Neural cell (in vitro differentiated cells): ENCODE measurements at regions not wholly inside any gene's neighbourhood (a gene's known extent, or its start where the extent isn't known, plus 50 kb on each side); places are given as distances from the start of the nearest gene placed in this dataset.

Source experiments
- H2AFZ ChIP-seq: fragments of 200-600, 300-800 bp; sonication (generic), shearing (Covaris generic); 2 replicates; pipeline ENCODE4 v1.6.0; 2014; ENCODE audit warnings: low read depth, mild to moderate bottlenecking, antibody characterized with exemption, low read length, moderate library complexity
- H3F3A ChIP-seq: fragments of 200-600 bp; shearing (Covaris generic); 2 replicates; pipeline ENCODE4 v1.6.1; 2016; ENCODE audit warnings: mild to moderate bottlenecking, moderate library complexity, mixed read lengths, antibody characterized with exemption, low read length; ENCODE audit not compliant: insufficient read depth, poor library complexity, severe bottlenecking
- H3K27ac ChIP-seq: fragments of 200-600, 300-800 bp; sonication (generic), shearing (Covaris generic); 2 replicates; pipeline ENCODE4 v1.5.1; 2014; ENCODE audit warnings: mild to moderate bottlenecking, low read length, moderate library complexity
- H3K27me3 ChIP-seq: fragments of 300-800, 200-600 bp; sonication (generic), shearing (Covaris generic); 2 replicates; pipeline ENCODE4 v1.6.0; 2014; ENCODE audit warnings: mild to moderate bottlenecking, low read depth, low read length, moderate library complexity; ENCODE audit not compliant: insufficient read depth
- H3K36me3 ChIP-seq: fragments of 300-800, 200-600 bp; sonication (generic), shearing (Covaris generic); 2 replicates; pipeline ENCODE4 v1.5.1; 2014; ENCODE audit warnings: mild to moderate bottlenecking, antibody characterized with exemption, low read length, moderate library complexity; ENCODE audit not compliant: insufficient read depth
- H3K4me2 ChIP-seq: fragments of 300-800, 200-600 bp; sonication (generic), shearing (Covaris generic); 2 replicates; pipeline ENCODE4 v1.6.0; 2014; ENCODE audit warnings: mild to moderate bottlenecking, low read length
- H3K4me3 ChIP-seq: fragments of 300-800, 200-600 bp; sonication (generic), shearing (Covaris generic); 2 replicates; pipeline ENCODE4 v1.5.1; 2014; ENCODE audit warnings: mild to moderate bottlenecking, low read length, moderate library complexity
- H3K79me2 ChIP-seq: fragments of 200-600 bp; shearing (Covaris generic); replicated peaks from 2 replicates; pipeline ENCODE4 v1.6.0; 2014; ENCODE audit warnings: mild to moderate bottlenecking, low read length, moderate library complexity; ENCODE audit not compliant: insufficient read depth
- H3K9ac ChIP-seq: fragments of 300-800, 200-600 bp; sonication (generic), shearing (Covaris generic); 2 replicates; pipeline ENCODE4 v1.6.1; 2016; ENCODE audit warnings: mild to moderate bottlenecking, low read length, mixed read lengths
- H3K9me2 ChIP-seq: fragments of 200-600 bp; shearing (Covaris generic); 2 replicates; pipeline ENCODE4 v1.6.1; 2016; ENCODE audit warnings: mild to moderate bottlenecking, low read length, mixed read lengths; ENCODE audit not compliant: insufficient read depth
- H3K9me3 ChIP-seq: fragments of 200-600, 300-800 bp; sonication (generic), shearing (Covaris generic); 2 replicates; pipeline ENCODE4 v1.6.1; 2016; ENCODE audit warnings: mild to moderate bottlenecking, mixed run types, low read length, moderate library complexity, mixed read lengths
- H4K20me1 ChIP-seq: fragments of 200-600 bp; shearing (Covaris generic); 2 replicates; pipeline ENCODE4 v1.6.1; 2016; ENCODE audit warnings: mild to moderate bottlenecking, mixed run types; ENCODE audit not compliant: insufficient read depth
- CTCF ChIP-seq: fragments of 450-650 bp; IDR thresholded peaks from 2 replicates; pipeline ENCODE4 v1.5.1; 2014; ENCODE audit warnings: antibody characterized with exemption, mild to moderate bottlenecking, moderate library complexity; ENCODE audit not compliant: poor library complexity, severe bottlenecking
- EP300 ChIP-seq: fragments of 450-650 bp; conservative IDR thresholded peaks from 2 replicates; pipeline ENCODE4 v1.6.1; 2014; ENCODE audit warnings: antibody characterized with exemption, mild to moderate bottlenecking, moderate library complexity; ENCODE audit not compliant: poor library complexity, severe bottlenecking
- EZH2 ChIP-seq: fragments of 200-600, 300-800 bp; shearing (Covaris generic), sonication (generic); IDR thresholded peaks from 2 replicates; pipeline ENCODE4 v1.6.1; 2014; ENCODE audit warnings: antibody characterized with exemption, low read length, borderline replicate concordance, mild to moderate bottlenecking; ENCODE audit not compliant: insufficient read depth, poor library complexity, severe bottlenecking
- MXI1 ChIP-seq: fragments of 450-650 bp; conservative IDR thresholded peaks from 2 replicates; pipeline ENCODE4 v1.6.1; 2014; ENCODE audit warnings: antibody characterized with exemption, mild to moderate bottlenecking; ENCODE audit not compliant: poor library complexity, severe bottlenecking
- POLR2AphosphoS5 ChIP-seq: IDR thresholded peaks from 2 replicates; pipeline ENCODE4 v1.6.1; 2012
- RAD21 ChIP-seq: fragments of 450-650 bp; conservative IDR thresholded peaks from 2 replicates; pipeline ENCODE4 v1.6.1; 2014; ENCODE audit warnings: antibody characterized with exemption, mild to moderate bottlenecking, moderate library complexity
- REST ChIP-seq: IDR thresholded peaks from 2 replicates; pipeline ENCODE4 v1.6.1; 2012; ENCODE audit warnings: borderline replicate concordance
- SMC3 ChIP-seq: fragments of 450-650 bp; conservative IDR thresholded peaks from 2 replicates; pipeline ENCODE4 v1.6.1; 2014; ENCODE audit warnings: antibody characterized with exemption, mild to moderate bottlenecking, moderate library complexity; ENCODE audit not compliant: poor library complexity
- TAF1 ChIP-seq: IDR thresholded peaks from 2 replicates; pipeline ENCODE4 v1.6.1; 2012; ENCODE audit warnings: low read depth

- Histone ChIP-seq H2AFZ (no peak overlapping the region), H3K4me3 (no peak overlapping the region), H3F3A (no peaks in the 10 kb centered on the region), H3K4me2 (no peak overlapping the region), H3K27ac (no peak overlapping the region), H3K9me2 (no peaks in the 10 kb centered on the region), H3K9me3 (no peaks in the 10 kb centered on the region), H3K27me3 (no peaks in the 10 kb centered on the region), H3K9ac (no peak overlapping the region), H4K20me1 (no peaks in the 10 kb centered on the region), H3K79me2 (no peaks in the 10 kb centered on the region), H3K36me3 (no peaks in the 10 kb centered on the region)
- TF ChIP-seq EP300 (no peak), REST (no peak)
Observed at GRCh38 chr7:46004965-46005364, 83.9 kb upstream of the IGFBP3 start.

- H3K4me2 ChIP-seq = no peak overlapping the region
- no peaks in the 10 kb centered on the region for H3F3A ChIP-seq
- H3K79me2 ChIP-seq = no peaks in the 10 kb centered on the region
- no peak overlapping the region for H3K9ac ChIP-seq
- H3K27ac ChIP-seq = no peak overlapping the region
- H3K4me3 ChIP-seq = no peak overlapping the region
- no peaks in the 10 kb centered on the region for H4K20me1 ChIP-seq
- H2AFZ ChIP-seq = no peak overlapping the region
- H3K36me3 ChIP-seq = no peaks in the 10 kb centered on the region
- TF ChIP-seq SMC3 = no peak
- no peak for TF ChIP-seq POLR2AphosphoS5
- TF ChIP-seq MXI1 = no peak
- no peak for TF ChIP-seq CTCF
- no peak for TF ChIP-seq EZH2
- no peak for TF ChIP-seq TAF1
- no peaks in the 10 kb centered on the region for H3K9me2 ChIP-seq
- H3K9me3 ChIP-seq = no peaks in the 10 kb centered on the region
- H3K27me3 ChIP-seq = no peaks in the 10 kb centered on the region
Observed at GRCh38 chr7:46003896-46004875, 83.1 kb upstream of the IGFBP3 start.

GRCh38 chr7:46003161-46003560 lies 82.1 kb upstream of the IGFBP3 start:
- TF ChIP-seq RAD21 = no peak
- H3F3A ChIP-seq = no peaks in the 10 kb centered on the region
- no peaks in the 10 kb centered on the region for H3K27me3 ChIP-seq
- H3K36me3 ChIP-seq = no peaks in the 10 kb centered on the region
- no peaks in the 10 kb centered on the region for H3K9me2 ChIP-seq
- H3K9me3 ChIP-seq = no peaks in the 10 kb centered on the region
- no peak overlapping the region for H3K27ac ChIP-seq
- no peak overlapping the region for H3K9ac ChIP-seq
- no peak overlapping the region for H3K4me2 ChIP-seq
- H2AFZ ChIP-seq = no peak overlapping the region
- no peak overlapping the region for H3K4me3 ChIP-seq
- H3K79me2 ChIP-seq = no peaks in the 10 kb centered on the region
- no peaks in the 10 kb centered on the region for H4K20me1 ChIP-seq
